Thoracic aorta (tissue), 2 donors: ENCODE measurements at regions not wholly inside any gene's neighbourhood (a gene's known extent, or its start where the extent isn't known, plus 50 kb on each side); places are given as distances from the start of the nearest gene placed in this dataset.
"Not testable (repeated sequence)": the region's sequence is repeated elsewhere in the genome, so short reads cannot be mapped to it uniquely, and the experiment has no call there.

Experiments
- ATAC-seq: fragments of 150-250 bp; one replicate; pipeline ENCODE4 v1.8.0; 2017; ENCODE audit warnings: low read depth; ENCODE audit not compliant: insufficient number of reproducible peaks, low FRiP score
- DNase-seq: peaks from one replicate; pipeline ENCODE4 v3.0.0-alpha.2; 2020; ENCODE audit warnings: low spot score
- H3K27ac ChIP-seq, 2 donors: fragments of 200-600 bp; sonication (generic); 1 replicate in 1 of 2; 2 replicates in 1 of 2; pipeline ENCODE4 v1.5.1; 2016; ENCODE audit warnings: mild to moderate bottlenecking in 2 of 2, moderate library complexity in 2 of 2
- H3K27me3 ChIP-seq: fragments of 200-600 bp; sonication (generic); replicated peaks from 2 replicates; pipeline ENCODE4 v1.6.0; 2016; ENCODE audit warnings: mild to moderate bottlenecking; ENCODE audit not compliant: insufficient read depth
- H3K36me3 ChIP-seq: fragments of 200-600 bp; sonication (generic); one replicate; pipeline ENCODE4 v1.5.1; 2016
- H3K4me1 ChIP-seq, 2 donors: fragments of 200-600 bp; sonication (generic); 1 replicate in 1 of 2; 2 replicates in 1 of 2; pipeline versions ENCODE4 v1.5.1 to v1.6.0; 2016; ENCODE audit warnings: low read depth in 2 of 2, mild to moderate bottlenecking in 1 of 2; ENCODE audit not compliant: control insufficient read depth in 1 of 2
- H3K4me3 ChIP-seq: fragments of 200-600 bp; sonication (generic); 2 replicates; pipeline ENCODE4 v1.5.1; 2016; ENCODE audit warnings: mild to moderate bottlenecking
- H3K9me3 ChIP-seq: fragments of 200-600 bp; sonication (generic); 2 replicates; pipeline ENCODE4 v1.5.1; 2016
- CTCF ChIP-seq: fragments of 200-600 bp; sonication (generic); IDR thresholded peaks from one replicate; pipeline ENCODE4 v1.5.1; 2019; ENCODE audit warnings: antibody characterized with exemption

- Histone ChIP-seq H3K36me3 (no peaks in the 10 kb centered on the region), H3K27ac (no peak overlapping the region), H3K9me3 (no peaks in the 10 kb centered on the region), H3K4me1 (peaks cover 0 to 7% of the 10 kb centered on the region in 2 donors), H3K27me3 (no peaks in the 10 kb centered on the region), H3K4me3 (no peak overlapping the region)
- no peak for DNase-seq
- ATAC-seq = no peak
- no peak for TF ChIP-seq CTCF
Measured at GRCh38 chr2:111670776-111671175, 213.2 kb downstream of the ANAPC1 start.

GRCh38 chr2:111671426-111672150 lies 212.4 kb downstream of the ANAPC1 start:
- no peak overlapping the region for H3K27ac ChIP-seq
- no peaks in the 10 kb centered on the region for H3K27me3 ChIP-seq
- no peak for TF ChIP-seq CTCF
- no peaks in the 10 kb centered on the region for H3K36me3 ChIP-seq
- DNase-seq (no peak), ATAC-seq (peak; percentile 9)
- no peaks in the 10 kb centered on the region for H3K9me3 ChIP-seq
- no peak overlapping the region for H3K4me3 ChIP-seq
- peaks cover 0 to 7% of the 10 kb centered on the region in 2 donors for H3K4me1 ChIP-seq

GRCh38 chr2:111672641-111673040 lies 211.4 kb downstream of the ANAPC1 start:
- not testable (repeated sequence) for DNase-seq, H3K4me3 ChIP-seq, ATAC-seq

GRCh38 chr2:111673526-111673925 lies 210.5 kb downstream of the ANAPC1 start:
- Histone ChIP-seq H3K27me3 (no peaks in the 10 kb centered on the region), H3K9me3 (no peaks in the 10 kb centered on the region), H3K27ac (no peak overlapping the region), H3K36me3 (no peaks in the 10 kb centered on the region), H3K4me3 (no peak overlapping the region), H3K4me1 (peaks cover 0 to 7% of the 10 kb centered on the region in 2 donors)
- DNase-seq (no peak), ATAC-seq (no peak)
- TF ChIP-seq CTCF = no peak

More at GRCh38 chr2:111672641-111673040, 211.4 kb downstream of the ANAPC1 start:
- not testable (repeated sequence) for H3K36me3 ChIP-seq, H3K27me3 ChIP-seq, H3K4me1 ChIP-seq, H3K9me3 ChIP-seq, H3K27ac ChIP-seq

GRCh38 chr2:111675419-111676194 lies 208.4 kb downstream of the ANAPC1 start:
- TF ChIP-seq CTCF = no peak
- H3K27me3 ChIP-seq = no peaks in the 10 kb centered on the region
- H3K27ac ChIP-seq = no peak overlapping the region
- DNase-seq (no peak), ATAC-seq (no peak)
- H3K9me3 ChIP-seq = no peaks in the 10 kb centered on the region
- H3K4me3 ChIP-seq = no peak overlapping the region
- no peaks in the 10 kb centered on the region for H3K36me3 ChIP-seq
- H3K4me1 ChIP-seq = peaks cover 0 to 7% of the 10 kb centered on the region in 2 donors
